GM12874 (cell line): ENCODE measurements at regions not wholly inside any gene's neighbourhood (a gene's known extent, or its start where the extent isn't known, plus 50 kb on each side); places are given as distances from the start of the nearest gene placed in this dataset.

ENCODE experiments used
- TF ChIP-seq, protein P1 (sequence below): IDR thresholded peaks from 2 replicates; pipeline ENCODE4 v1.5.1; 2011; ENCODE audit warnings: low read depth, mild to moderate bottlenecking, control low read depth, low read length, moderate library complexity; ENCODE audit not compliant: insufficient read depth

DNA sequence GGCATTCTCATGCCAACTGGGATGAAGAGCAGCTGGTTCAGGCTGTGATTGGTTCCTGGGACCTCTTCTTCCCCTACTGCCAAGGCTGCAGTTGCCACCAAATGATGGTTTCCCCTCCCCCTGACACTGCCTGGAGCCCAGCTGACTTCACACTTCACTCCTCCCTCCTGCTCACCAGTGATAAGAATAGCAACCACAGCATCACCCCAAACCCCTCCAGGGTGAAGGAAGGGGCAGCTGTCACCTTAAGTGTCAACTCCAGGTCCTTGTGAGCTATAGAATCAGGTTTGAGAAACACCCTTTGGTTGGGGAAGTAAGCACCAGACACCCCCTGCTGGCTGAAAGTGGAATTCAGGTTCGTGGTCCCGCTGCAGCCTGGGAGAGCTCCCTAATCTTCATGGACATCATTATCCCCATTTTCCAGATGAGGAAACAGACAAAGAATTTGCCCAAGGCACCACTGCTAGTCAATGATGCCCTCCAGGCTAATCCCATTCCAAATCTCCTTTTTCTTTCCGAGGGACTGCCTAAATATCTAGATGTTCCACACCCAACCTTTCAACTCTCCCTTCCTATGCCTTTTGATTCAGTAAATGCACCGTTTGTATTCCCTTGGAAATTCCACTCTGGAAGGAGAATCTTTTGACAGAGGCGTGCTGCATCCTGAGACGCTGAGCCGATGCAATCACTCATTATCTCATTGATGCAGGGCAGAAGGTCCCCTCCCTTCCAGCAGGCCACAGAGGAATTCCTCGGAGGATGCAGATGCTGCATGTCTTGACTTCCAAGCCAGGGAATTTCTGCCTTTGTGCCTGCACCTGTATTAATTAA is 50.6 kb upstream of the UQCRFS1 start:
- TF ChIP-seq, protein P1, sequence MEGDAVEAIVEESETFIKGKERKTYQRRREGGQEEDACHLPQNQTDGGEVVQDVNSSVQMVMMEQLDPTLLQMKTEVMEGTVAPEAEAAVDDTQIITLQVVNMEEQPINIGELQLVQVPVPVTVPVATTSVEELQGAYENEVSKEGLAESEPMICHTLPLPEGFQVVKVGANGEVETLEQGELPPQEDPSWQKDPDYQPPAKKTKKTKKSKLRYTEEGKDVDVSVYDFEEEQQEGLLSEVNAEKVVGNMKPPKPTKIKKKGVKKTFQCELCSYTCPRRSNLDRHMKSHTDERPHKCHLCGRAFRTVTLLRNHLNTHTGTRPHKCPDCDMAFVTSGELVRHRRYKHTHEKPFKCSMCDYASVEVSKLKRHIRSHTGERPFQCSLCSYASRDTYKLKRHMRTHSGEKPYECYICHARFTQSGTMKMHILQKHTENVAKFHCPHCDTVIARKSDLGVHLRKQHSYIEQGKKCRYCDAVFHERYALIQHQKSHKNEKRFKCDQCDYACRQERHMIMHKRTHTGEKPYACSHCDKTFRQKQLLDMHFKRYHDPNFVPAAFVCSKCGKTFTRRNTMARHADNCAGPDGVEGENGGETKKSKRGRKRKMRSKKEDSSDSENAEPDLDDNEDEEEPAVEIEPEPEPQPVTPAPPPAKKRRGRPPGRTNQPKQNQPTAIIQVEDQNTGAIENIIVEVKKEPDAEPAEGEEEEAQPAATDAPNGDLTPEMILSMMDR: peak; percentile 78

DNA sequence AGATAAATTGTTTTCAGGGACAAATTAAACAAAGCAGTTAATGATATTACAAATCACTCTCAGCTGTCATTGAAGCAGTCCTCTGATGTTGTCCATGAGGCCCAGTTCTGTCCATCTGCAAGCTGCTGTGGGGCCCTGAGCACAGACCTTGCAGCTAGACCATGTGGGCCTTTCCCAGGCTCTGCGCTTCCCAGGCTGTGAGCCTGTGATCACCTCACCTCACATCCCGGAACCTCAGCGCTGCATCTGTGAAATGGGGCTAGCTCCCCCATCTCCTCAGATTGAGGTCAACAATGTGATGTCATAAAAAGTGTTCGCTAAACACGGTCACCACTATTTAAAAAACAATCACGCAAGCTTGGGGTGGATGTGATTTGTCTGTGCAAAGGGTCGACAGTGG is 51.9 kb upstream of the UQCRFS1 start:
- TF ChIP-seq, protein P1: no peak

DNA sequence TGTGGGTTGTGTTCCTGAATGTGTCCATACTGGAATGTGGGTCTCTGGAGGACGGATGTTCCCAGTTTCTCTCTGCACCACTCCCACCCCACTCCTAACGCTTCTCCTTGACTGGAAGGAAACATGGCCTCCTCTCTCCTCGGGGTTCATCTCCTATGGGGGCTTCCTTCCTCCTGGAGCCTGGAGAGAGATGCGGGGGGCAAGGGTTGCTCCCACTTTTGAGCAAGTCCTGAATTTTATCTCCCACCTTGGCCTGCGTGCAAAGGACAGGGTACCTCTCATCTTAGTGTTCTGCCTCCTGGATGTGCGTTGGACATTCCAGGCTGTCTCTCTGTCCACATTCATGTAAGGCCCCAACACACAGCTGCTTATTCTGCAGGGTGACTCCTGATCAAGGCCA is 52.5 kb upstream of the UQCRFS1 start:
- TF ChIP-seq, protein P1: no peak

DNA sequence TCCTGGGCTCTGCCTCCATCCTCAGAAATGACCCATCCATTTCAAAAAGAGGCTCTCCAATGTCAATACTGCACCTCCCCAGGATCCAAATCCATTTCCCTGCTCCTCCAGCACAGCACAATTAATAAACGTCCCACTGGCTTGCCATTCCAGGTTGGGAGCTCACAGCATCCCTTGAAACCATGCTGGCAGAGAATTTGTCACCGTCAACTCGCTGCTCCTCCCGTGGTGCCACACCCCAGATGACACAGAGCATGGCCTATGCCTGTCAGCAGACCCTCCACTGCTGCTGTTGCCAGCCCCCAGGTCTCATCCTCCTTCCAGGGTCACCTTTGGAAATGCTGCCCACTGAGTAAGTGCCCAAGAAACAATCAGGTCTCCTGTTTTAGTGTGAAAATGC is 53.0 kb upstream of the UQCRFS1 start:
- TF ChIP-seq, protein P1: no peak

DNA sequence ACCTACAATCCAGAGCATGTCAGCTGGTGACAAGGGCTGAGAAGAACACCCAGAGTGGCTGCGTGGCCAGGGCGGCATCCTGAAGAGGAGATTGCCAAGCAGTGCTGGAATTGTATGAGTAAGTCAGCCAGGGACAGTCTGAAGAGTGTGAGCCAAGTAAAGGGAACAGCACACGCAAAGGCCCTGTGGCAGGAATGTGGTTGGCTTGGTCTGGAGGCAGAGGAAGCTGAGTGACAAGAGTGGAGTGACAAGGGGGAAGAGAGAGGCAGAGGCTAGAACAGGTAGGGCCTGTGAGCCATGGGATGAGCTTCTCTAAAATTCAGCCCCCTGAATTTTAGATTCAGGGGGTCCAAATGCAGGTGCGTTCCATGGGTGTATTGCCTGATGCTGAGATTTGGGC is 53.7 kb upstream of the UQCRFS1 start:
- TF ChIP-seq, protein P1: no peak

DNA sequence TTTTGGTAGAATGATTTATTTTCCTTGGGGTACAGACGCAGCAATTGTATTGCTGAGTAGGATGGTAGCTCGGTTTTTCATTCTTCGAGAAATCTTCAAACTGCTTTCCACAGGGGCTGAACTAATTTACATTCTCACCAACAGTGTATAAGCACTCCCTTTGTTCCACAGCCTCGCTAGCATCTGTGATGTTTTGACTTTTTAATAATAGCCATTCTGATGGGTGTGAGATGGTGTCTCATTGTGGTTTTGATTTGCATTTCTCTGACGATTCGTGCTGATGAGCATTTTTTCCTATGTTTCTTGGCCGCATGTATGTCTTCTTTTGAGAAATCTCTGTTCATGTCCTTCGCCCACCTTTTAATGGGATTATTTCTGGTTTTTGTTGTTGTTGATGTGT is 54.8 kb upstream of the UQCRFS1 start:
- TF ChIP-seq, protein P1: no peak

DNA sequence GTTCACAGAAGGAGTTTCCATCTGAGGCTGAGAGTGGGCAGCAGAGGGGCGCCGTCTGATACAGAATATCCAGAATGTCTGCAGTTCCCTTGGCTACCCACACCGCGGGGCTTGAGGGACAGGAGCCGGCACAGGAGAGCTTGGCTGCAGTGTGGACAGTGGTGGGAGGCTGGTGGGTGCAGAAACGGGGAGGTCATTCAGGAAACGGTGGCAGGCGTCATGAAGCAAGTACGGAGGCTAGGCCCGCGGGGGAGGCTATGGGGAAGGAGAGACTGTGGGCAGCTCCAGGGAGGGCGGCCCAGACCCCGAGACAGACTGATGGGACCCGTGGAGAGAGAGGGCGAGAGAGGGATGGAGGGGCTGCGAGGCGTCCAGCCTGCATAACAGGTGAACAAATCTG is 55.2 kb upstream of the UQCRFS1 start:
- TF ChIP-seq, protein P1: no peak
